GM11168 (cell line): ENCODE measurements at regions not wholly inside any gene's neighbourhood (a gene's known extent, or its start where the extent isn't known, plus 50 kb on each side); places are given as distances from the start of the nearest gene placed in this dataset.
"Not testable (repeated sequence)": the region's sequence is repeated elsewhere in the genome, so short reads cannot be mapped to it uniquely, and the experiment has no call there.

ENCODE experiments used
- in situ Hi-C: fragments of 300-500 bp; cut with MboI; formaldehyde crosslinking; loops from one replicate; pipeline ENCODE4 v1.12.0; 2022; ENCODE audit warnings: low sequenced_read_pairs; ENCODE audit not compliant: unreplicated experiment

GRCh38 chr4:82201303-82201702, 172.5 kb downstream of the HNRNPD start:
- in situ Hi-C loops = loop anchor here (25.0 kb wide), 1 partner anchor 739 kb away; the partner anchor contains the start of gene RASGEF1B

GRCh38 chr4:82200046-82200445, 173.7 kb downstream of the HNRNPD start:
- in situ Hi-C loops = loop anchor here (25.0 kb wide), 1 partner anchor 738 kb away; the partner anchor contains the start of gene RASGEF1B

GRCh38 chr4:82194329-82194728, 179.5 kb downstream of the HNRNPD start:
- in situ Hi-C loops = no loop called here

GRCh38 chr4:82192017-82192673, 181.6 kb downstream of the HNRNPD start:
- in situ Hi-C loops = no loop called here

- in situ Hi-C loops = no loop called here
Observed at GRCh38 chr4:82181789-82182188, 192.0 kb downstream of the HNRNPD start.

- in situ Hi-C loops = no loop called here
Observed at GRCh38 chr4:82172186-82172585, 201.6 kb downstream of the HNRNPD start.

GRCh38 chr4:82171531-82172155, 202.1 kb downstream of the HNRNPD start:
- in situ Hi-C loops = no loop called here

- in situ Hi-C loops = no loop called here
Observed at GRCh38 chr4:82149750-82150149, 224.0 kb downstream of the HNRNPD start.

GRCh38 chr4:82145850-82146249, 227.9 kb downstream of the HNRNPD start:
- in situ Hi-C loops = no loop called here

- in situ Hi-C loops = no loop called here
Observed at GRCh38 chr4:82140422-82140821, 233.4 kb downstream of the HNRNPD start.

- in situ Hi-C loops = no loop called here
Observed at GRCh38 chr4:82139287-82139686, 234.5 kb downstream of the HNRNPD start.

- in situ Hi-C loops = no loop called here
Observed at GRCh38 chr4:82138374-82138773, 235.4 kb downstream of the HNRNPD start.

GRCh38 chr4:82136161-82136801, 237.5 kb downstream of the HNRNPD start:
- in situ Hi-C loops = no loop called here

GRCh38 chr4:82128355-82128754, 245.4 kb downstream of the HNRNPD start:
- in situ Hi-C loops = no loop called here

- in situ Hi-C loops = no loop called here
Observed at GRCh38 chr4:82126512-82127040, 247.2 kb downstream of the HNRNPD start.

- in situ Hi-C loops = no loop called here
Observed at GRCh38 chr4:82125787-82126297, 247.9 kb downstream of the HNRNPD start.

- in situ Hi-C loops = no loop called here
Observed at GRCh38 chr4:82124932-82125786, 248.6 kb downstream of the HNRNPD start.

GRCh38 chr4:82124365-82124764, 249.4 kb downstream of the HNRNPD start:
- in situ Hi-C loops = no loop called here

GRCh38 chr4:82123934-82124333, 249.9 kb downstream of the HNRNPD start:
- in situ Hi-C loops = no loop called here

GRCh38 chr4:82115183-82115582, 258.6 kb downstream of the HNRNPD start:
- in situ Hi-C loops = not testable (repeated sequence)
